ENCODE measurements at regions not wholly inside any gene's neighbourhood (a gene's known extent, or its start where the extent isn't known, plus 50 kb on each side); places are given as distances from the start of the nearest gene placed in this dataset.
A peak's percentile ranks its signal among the peaks of the same experiment; 100 is the strongest.

- Histone ChIP-seq H3K4me3 (ENCODE audit: low read depth, low read length) (no peak overlapping the region), H3K36me3 (ENCODE audit: control insufficient read depth, insufficient read depth, low read length) (no peaks in the 10 kb centered on the region), H3K27me3 (ENCODE audit: control insufficient read depth, insufficient read depth, low read length) (no peaks in the 10 kb centered on the region)
- TF ChIP-seq CTCF (IDR thresholded peaks at IDR 0.05; ENCODE audit: insufficient read depth, low read length, poor library complexity, severe bottlenecking): no peak
- no peak for DNase-seq (ENCODE audit: low read depth)
Observed at GRCh38 chr1:106717591-106717990, 338.9 kb upstream of the PRMT6 start.

GRCh38 chr1:106721790-106722189, 334.7 kb upstream of the PRMT6 start:
- no peak for TF ChIP-seq CTCF (IDR thresholded peaks at IDR 0.05; ENCODE audit: insufficient read depth, low read length, poor library complexity, severe bottlenecking)
- DNase-seq (ENCODE audit: low read depth): no peak
- Histone ChIP-seq H3K4me3 (ENCODE audit: low read depth, low read length) (no peak overlapping the region), H3K27me3 (ENCODE audit: control insufficient read depth, insufficient read depth, low read length) (no peaks in the 10 kb centered on the region), H3K36me3 (ENCODE audit: control insufficient read depth, insufficient read depth, low read length) (no peaks in the 10 kb centered on the region)

GRCh38 chr1:106722466-106722865, 334.0 kb upstream of the PRMT6 start:
- no peak for DNase-seq (ENCODE audit: low read depth)
- Histone ChIP-seq H3K27me3 (ENCODE audit: control insufficient read depth, insufficient read depth, low read length) (no peaks in the 10 kb centered on the region), H3K4me3 (ENCODE audit: low read depth, low read length) (no peak overlapping the region), H3K36me3 (ENCODE audit: control insufficient read depth, insufficient read depth, low read length) (no peaks in the 10 kb centered on the region)
- no peak for TF ChIP-seq CTCF (IDR thresholded peaks at IDR 0.05; ENCODE audit: insufficient read depth, low read length, poor library complexity, severe bottlenecking)

GRCh38 chr1:106727171-106727570, 329.3 kb upstream of the PRMT6 start:
- TF ChIP-seq CTCF (IDR thresholded peaks at IDR 0.05; ENCODE audit: insufficient read depth, low read length, poor library complexity, severe bottlenecking): no peak
- H3K36me3 ChIP-seq (ENCODE audit: control insufficient read depth, insufficient read depth, low read length): no peaks in the 10 kb centered on the region
- no peak overlapping the region for H3K4me3 ChIP-seq (ENCODE audit: low read depth, low read length)
- H3K27me3 ChIP-seq (ENCODE audit: control insufficient read depth, insufficient read depth, low read length): no peaks in the 10 kb centered on the region
- no peak for DNase-seq (ENCODE audit: low read depth)

- TF ChIP-seq CTCF (IDR thresholded peaks at IDR 0.05; ENCODE audit: insufficient read depth, low read length, poor library complexity, severe bottlenecking): no peak
- Histone ChIP-seq H3K27me3 (ENCODE audit: control insufficient read depth, insufficient read depth, low read length) (no peaks in the 10 kb centered on the region), H3K4me3 (ENCODE audit: low read depth, low read length) (no peak overlapping the region), H3K36me3 (ENCODE audit: control insufficient read depth, insufficient read depth, low read length) (no peaks in the 10 kb centered on the region)
- DNase-seq (ENCODE audit: low read depth): peak; percentile 37
Observed at GRCh38 chr1:106746448-106747085, 309.9 kb upstream of the PRMT6 start.

- no peak for DNase-seq (ENCODE audit: low read depth)
- Histone ChIP-seq H3K36me3 (ENCODE audit: control insufficient read depth, insufficient read depth, low read length) (no peaks in the 10 kb centered on the region), H3K27me3 (ENCODE audit: control insufficient read depth, insufficient read depth, low read length) (no peaks in the 10 kb centered on the region), H3K4me3 (ENCODE audit: low read depth, low read length) (no peak overlapping the region)
- no peak for TF ChIP-seq CTCF (IDR thresholded peaks at IDR 0.05; ENCODE audit: insufficient read depth, low read length, poor library complexity, severe bottlenecking)
Observed at GRCh38 chr1:106747232-106747631, 309.2 kb upstream of the PRMT6 start.
